GM18867 (cell line): ENCODE measurements at regions not wholly inside any gene's neighbourhood (a gene's known extent, or its start where the extent isn't known, plus 50 kb on each side); places are given as distances from the start of the nearest gene placed in this dataset.

ENCODE experiments used
- ATAC-seq: cut with Tn5 transposase; IDR thresholded peaks from one replicate; pipeline ENCODE4 v1.9.1; 2021; ENCODE audit warnings: mild to moderate bottlenecking, moderate library complexity; ENCODE audit not compliant: unreplicated experiment

GRCh38 chr5:92380069-92380770 lies 997.1 kb upstream of the ARRDC3 start:
- no peak for ATAC-seq

GRCh38 chr5:92378966-92379611 lies 996.0 kb upstream of the ARRDC3 start:
- ATAC-seq = no peak

- ATAC-seq = no peak
These were observed 991.7 kb upstream of the ARRDC3 start for GRCh38 chr5:92374859-92375258.

- no peak for ATAC-seq
These were observed 989.6 kb upstream of the ARRDC3 start for GRCh38 chr5:92372766-92373165.

- no peak for ATAC-seq
These were observed 988.7 kb upstream of the ARRDC3 start for GRCh38 chr5:92371889-92372235.

- ATAC-seq = no peak
These were observed 988.2 kb upstream of the ARRDC3 start for GRCh38 chr5:92371171-92371888.

GRCh38 chr5:92370032-92370431 lies 986.9 kb upstream of the ARRDC3 start:
- ATAC-seq = no peak

- ATAC-seq = no peak
These were observed 986.5 kb upstream of the ARRDC3 start for GRCh38 chr5:92369587-92369986.

GRCh38 chr5:92364986-92365550 lies 982.0 kb upstream of the ARRDC3 start:
- ATAC-seq = no peak

GRCh38 chr5:92353107-92354030 lies 970.3 kb upstream of the ARRDC3 start:
- no peak for ATAC-seq

- no peak for ATAC-seq
These were observed 954.7 kb upstream of the ARRDC3 start for GRCh38 chr5:92337772-92338234.

GRCh38 chr5:92332039-92332438 lies 948.9 kb upstream of the ARRDC3 start:
- ATAC-seq = peak; percentile 45

GRCh38 chr5:92330365-92330764 lies 947.2 kb upstream of the ARRDC3 start:
- ATAC-seq = no peak

- ATAC-seq = no peak
These were observed 946.6 kb upstream of the ARRDC3 start for GRCh38 chr5:92329759-92330158.

- ATAC-seq = no peak
These were observed 945.6 kb upstream of the ARRDC3 start for GRCh38 chr5:92328584-92329259.

GRCh38 chr5:92320446-92320845 lies 937.3 kb upstream of the ARRDC3 start:
- no peak for ATAC-seq

- no peak for ATAC-seq
These were observed 930.3 kb upstream of the ARRDC3 start for GRCh38 chr5:92313385-92313784.

- ATAC-seq = peak; percentile 62
These were observed 926.3 kb upstream of the ARRDC3 start for GRCh38 chr5:92309336-92309991.

GRCh38 chr5:92308679-92309078 lies 925.6 kb upstream of the ARRDC3 start:
- no peak for ATAC-seq
